GM18868 (cell line): ENCODE measurements at regions not wholly inside any gene's neighbourhood (a gene's known extent, or its start where the extent isn't known, plus 50 kb on each side); places are given as distances from the start of the nearest gene placed in this dataset.
"Not testable (repeated sequence)": the region's sequence is repeated elsewhere in the genome, so short reads cannot be mapped to it uniquely, and the experiment has no call there.

Experiments
- ATAC-seq: cut with Tn5 transposase; IDR thresholded peaks from one replicate; pipeline ENCODE4 v1.9.1; 2021; ENCODE audit warnings: mild to moderate bottlenecking, moderate library complexity; ENCODE audit not compliant: unreplicated experiment

DNA sequence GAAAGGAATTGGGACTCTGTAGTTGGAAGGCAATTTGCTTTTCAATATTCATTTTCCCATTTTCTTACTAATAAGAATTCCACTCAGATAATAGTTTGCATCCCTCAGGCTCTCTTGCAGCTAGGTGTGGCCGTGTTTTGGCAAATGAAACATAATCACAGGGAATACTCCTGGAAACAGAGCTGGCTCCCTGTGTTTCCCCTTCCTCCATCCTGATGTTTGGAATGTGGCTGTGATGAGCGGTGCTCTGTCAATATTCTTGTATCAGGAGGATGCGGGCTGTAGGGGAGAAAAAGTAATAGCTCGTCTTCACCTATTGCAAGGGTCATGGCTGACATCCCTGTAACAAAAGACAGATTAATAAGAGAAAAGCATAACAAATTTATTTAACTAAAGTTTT lies 271.0 kb downstream of the MYCN start:
- ATAC-seq: no peak

DNA sequence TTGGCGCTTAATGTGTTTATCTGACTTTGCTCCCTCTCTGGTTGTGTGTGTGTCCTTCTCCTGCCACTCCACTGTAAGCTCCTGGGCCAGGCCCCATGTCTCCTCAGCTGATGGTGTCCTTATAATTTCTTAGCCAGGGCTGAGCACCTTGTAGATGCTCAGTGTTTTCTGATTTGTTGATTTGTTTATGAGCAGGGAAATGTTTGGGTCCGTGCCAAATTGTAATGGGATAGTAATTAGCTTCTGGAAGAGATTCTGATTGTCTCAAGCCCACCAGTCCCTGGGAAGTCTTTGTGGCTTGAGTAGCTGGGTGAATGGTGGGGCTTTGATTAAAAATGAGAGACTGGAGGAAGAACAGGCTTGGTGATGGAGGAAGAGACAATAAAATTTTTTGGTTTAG lies 270.5 kb downstream of the MYCN start:
- ATAC-seq: no peak

DNA sequence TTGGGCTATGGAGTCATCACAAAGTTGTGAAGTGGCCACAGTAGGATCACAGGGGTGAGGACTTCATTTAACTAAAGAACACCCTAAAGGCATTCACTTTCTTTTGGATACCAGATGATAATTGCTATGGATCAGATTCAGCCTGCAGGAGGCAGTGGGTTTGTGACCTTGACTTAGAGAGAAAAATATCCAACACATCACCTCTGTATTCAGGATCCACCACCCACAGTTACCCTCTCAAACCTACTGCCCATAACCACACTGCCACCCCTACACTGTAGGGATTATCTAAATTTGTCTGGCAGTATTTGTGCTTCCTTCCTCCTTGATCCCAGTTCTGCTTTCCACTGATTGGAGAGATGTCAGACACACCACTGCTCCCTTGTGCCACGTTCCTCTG lies 269.4 kb downstream of the MYCN start:
- ATAC-seq: no peak

DNA sequence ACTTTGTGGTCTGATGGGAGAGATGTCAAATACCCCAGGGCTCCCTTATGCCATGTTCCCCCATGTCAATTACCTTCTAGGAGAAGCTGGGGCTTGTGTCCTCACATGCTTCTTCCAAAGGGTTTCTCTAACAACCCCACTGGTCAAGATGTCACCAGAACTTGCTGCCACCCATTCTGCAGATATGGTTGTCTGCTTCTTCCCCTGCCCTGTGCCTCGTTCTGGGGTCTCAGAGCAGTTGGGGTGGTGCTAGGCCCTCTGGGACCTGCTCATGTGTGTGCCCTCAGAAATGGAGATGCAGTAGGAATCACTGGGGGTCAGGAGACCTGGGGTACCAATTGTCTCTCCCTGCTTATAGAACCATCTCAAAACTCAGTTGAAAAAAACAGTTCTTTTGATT lies 268.6 kb downstream of the MYCN start:
- no peak for ATAC-seq

DNA sequence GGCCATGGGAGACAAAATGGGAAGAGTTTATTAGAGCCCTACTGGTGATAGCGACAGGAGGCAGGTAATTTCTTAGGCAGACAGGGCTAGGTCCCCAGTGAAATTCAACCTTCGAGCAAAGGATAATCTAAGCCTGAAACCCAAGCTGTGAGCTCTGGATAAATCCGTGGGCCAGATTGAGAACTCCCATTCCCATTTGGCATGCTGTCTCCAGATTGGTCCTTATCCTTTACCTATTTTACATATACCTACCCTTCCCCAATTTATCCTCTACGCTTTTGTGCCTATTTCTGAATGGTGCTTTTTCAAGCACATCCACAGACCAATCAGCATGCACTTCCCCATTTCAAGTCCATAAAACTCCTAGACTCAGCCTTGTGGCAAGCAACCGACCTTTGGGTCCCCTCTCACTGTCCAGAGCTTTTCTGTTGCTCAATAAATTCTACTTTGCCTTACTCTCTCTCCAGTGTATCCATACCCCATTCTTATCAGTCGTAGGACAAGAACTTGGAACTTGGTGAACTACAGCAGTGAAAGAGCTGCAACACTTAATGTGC lies 268.0 kb downstream of the MYCN start:
- ATAC-seq: no peak

DNA sequence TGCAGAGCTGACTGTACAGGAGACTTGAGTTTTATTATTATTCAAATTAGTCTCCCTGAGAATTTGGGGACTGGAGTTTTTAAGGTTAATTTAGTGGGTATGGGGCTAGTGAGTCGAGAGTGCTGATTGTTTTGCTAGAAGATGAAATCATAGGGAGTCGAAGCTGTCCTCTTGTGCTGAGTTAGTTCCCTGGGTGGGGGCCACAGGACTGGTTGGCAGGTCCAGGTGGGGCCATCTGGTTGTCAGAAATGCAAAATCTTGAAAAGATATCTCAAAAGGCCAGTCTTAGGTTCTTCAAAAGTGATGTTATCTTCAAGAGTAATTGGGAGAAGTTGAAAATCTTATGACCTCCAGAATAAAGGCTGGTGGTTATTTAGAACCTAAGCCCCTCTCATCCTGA lies 267.3 kb downstream of the MYCN start:
- ATAC-seq: no peak

DNA sequence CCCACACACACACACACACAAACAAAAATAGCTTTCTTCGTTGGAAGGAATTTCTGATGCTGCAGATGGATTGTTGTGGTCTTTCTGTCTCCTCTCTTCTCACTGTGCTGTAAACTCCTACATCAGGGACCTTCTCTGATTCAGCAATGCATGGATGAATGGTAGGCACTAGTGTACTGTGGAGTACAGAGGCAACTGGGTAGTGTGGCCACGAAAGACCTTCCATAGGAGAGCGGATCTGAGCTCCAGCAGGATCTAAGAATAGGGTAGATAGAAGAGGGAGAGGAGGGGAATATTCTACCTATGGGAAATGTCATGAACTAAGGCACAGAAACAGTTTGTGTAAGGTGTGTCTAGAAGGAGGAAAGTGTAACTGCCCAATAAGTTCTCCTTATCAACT lies 266.8 kb downstream of the MYCN start:
- ATAC-seq: no peak

DNA sequence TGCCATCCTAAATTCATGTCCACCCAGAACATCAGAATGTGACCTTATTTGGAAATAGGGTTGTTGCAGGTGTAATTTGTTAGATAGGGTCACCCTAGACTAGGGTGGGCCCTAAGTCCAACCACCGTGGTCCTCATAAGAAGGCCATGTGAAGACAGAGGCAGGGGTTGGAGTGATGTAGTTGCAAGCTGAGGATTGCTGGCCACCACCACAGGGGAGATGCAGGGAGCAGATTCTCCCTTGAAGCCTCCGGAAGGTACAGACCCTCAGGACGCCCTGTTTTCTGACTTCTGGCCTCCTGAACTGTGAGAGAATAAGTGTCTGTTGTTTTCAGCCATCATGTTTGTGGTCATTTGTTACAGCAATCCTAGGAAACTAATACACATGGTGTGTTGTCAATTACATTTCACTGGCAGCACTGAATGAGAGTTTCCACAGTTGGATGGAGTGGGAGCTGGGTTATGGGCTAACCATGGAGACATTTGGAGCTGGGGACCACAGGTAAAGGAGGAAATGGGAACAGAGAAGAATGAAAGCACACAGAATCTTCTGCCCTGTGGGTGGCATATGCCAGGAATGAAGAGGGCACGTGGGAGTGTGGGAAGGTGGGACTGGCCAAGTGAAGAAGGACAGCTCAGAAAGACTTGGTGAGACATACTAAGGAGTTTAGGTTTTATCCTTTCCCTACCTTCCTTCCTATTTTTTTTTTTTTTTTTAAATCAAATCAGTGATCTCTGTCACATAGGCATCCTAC lies 266.0 kb downstream of the MYCN start:
- no peak for ATAC-seq

DNA sequence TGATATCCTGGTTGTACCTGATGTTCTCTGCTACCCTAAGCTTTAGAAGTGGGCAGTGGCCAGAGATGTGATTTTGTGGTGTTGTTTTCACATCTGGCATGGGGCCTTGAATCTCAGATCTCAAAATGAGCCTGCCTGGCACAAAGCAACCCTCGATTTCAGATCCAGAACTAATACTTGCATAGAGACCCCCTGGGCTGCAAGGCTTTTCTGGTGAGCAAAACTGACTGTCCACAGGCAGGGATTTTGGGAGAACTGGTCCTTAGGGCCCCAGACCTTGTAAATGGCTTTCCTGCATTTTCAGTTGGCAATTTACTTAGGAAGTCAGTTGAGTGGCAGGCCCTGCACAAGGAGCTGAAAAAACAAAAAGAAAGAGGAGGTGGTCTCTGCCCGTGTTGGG lies 265.3 kb downstream of the MYCN start:
- no peak for ATAC-seq

DNA sequence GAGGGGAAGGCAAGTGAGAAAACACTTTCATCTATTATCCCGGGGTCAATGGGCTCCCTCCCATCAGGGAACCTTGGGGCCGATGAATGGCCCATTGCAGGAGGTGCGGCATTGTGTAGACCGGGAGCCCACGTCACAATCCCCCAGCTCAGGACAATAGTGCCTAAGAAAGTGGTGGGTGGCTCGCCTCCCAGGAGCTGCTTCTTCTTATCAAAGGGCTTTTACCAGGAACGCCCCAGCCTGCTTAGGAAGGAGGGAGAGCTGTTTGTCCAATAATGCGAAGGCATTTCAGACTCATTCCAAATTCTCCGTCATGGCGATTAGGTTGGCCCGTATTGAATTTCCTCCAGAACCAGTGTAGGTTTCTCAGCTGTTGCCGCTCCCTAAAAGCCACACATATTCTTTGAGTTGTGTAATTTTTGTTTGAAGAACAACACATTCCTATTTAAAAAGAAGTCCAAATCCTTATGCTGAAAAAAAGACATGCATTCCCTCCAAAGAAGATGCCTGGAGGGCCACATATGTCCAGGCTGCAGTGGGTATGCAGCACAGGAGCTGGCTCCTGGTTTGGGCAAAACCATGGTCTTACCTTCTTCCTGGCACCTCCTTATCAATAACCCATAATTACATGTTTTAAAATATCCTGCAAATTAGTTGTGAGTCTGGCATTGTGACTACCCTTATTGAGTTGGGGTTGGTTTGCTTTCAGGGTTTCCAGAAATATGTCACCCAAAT lies 264.7 kb downstream of the MYCN start:
- ATAC-seq: no peak

DNA sequence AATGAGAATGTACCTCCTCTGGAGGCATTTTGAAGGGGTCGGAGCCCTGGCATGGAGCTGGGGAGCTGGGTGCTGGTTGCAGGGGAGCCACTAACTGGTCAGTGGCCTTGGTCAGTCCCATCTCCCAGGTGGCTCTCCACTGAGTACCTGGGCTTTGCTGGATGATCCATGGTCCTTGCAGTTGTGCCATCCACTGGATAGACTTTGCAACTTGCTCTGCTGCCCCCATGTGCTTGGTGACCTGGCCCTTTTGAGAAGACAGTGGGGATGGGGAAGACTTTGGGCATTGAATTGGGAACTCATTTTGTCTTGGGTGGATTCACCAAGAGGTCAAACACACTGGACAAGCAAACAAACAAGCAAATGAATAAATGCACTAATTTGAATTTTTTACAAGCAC lies 263.9 kb downstream of the MYCN start:
- no peak for ATAC-seq

DNA sequence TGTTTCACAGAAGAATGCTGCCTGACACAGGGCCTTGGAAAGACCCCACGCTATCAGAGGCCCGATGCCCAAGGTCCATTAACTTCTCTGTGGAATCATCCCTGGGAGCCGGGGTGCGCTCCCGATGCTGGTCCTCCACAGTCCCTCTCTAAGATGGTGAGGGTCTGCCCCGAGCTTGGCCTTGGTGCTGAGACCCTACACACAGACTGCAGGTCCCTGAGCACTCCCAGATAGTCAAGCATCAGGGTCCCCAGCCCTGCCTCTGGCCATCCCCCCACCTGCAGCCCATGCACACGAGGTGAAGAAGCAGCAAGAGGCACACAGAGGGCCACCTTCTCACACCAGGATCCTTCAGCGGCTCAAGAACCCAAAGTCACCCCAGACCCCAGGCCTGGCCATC lies 263.3 kb downstream of the MYCN start:
- ATAC-seq: no peak

DNA sequence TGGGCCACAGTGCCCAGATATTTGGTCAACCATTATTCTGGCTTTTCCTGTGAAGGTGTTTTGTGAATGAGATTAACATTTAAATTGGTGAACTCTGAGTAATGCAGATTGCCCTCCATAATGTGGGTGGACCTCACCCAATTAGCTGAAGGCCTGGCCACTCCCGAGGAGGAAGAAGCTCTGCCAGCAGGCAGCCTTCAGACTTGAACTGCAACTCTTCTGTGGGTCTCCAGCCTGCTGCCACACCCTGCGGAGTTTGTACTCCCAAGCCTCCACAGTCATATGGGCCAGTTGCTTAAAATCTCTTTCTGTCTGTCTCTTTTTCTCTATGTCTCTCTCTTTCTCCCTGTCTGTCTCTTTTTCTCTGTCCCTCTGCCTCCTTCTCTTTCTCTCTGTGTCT lies 262.7 kb downstream of the MYCN start:
- ATAC-seq: no peak

DNA sequence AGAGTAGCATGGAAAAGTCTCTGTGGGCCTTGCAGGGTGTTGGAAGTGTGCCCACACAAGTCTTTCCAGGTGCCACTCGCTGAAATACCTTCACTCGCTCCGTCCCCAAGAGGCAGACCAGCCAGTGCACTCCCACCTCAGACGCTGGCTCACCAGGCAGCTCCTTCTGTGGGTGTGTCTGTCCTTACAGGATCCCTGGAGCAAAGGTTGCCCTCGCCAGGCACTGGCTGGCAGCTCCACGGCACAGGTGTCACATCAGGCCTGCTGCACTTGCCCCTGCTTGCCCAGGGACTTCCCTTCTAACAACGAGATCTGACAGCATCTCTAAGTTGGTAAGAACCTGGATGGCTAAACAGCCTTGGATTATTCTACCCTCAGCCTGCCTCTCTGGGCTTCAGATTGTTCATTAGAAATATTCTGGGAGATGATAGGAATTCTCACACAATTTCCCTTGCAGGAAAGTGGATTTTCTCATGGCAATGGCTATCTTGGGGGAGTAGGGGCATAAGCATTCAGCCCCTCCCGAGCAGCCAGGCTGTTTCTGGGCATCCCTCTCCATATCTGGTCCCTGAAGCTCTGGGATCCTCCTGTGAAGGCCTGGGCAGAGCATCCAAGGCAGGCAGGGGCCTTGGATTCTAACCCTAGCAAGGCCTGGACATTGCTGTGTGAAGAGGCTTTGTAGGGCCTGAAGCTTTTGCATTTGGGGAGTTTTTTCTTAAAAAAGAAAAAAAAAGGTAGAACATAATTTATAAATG lies 262.1 kb downstream of the MYCN start:
- ATAC-seq: no peak

DNA sequence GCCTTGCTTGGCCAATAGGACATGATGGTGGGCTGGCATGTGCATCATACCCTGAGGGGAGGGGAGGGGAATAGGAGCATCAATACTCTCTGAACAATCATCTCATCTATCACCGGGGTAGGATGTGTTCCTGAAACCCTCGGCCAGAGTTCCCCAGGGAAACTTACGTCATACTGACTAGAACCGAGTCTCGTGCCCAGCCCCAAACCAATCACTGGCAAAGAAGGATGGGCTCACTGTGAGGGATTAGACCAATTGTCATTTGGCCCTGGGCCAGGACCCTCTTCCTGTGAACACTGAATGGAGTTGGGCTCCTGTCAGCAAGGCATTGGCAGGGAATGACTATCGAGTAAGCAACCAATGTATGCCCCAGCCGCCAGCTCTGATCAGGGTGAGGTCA lies 261.5 kb downstream of the MYCN start:
- no peak for ATAC-seq

DNA sequence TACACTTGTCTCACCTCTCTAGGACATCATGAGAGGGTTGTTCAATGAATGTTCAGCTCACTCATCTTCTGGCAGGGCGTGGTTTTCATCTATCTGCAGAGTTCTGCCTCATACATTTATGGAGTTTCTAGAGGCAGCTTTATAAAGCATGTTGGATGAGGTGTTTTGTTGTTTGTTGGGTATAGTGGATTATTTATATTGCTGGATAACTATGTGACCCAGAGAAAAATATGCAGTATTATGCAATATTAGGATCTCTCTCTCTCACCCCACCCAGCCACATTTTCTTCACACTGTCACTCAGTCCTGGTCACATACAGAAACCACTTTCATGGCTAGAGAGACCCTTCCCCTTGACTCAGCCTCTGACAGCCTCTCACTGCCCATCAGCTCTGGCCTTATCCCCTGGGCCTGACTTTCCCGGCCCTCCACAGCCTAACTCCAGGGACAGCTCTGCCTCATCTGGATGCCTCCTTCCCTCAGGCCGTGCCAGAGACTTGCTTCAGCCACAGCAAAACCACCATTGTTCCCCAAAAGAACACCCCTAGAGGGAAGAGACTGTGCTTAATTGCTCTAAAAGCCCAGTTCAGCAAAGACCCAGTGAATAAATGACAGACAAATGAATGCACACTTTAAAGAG lies 260.3 kb downstream of the MYCN start:
- no peak for ATAC-seq

DNA sequence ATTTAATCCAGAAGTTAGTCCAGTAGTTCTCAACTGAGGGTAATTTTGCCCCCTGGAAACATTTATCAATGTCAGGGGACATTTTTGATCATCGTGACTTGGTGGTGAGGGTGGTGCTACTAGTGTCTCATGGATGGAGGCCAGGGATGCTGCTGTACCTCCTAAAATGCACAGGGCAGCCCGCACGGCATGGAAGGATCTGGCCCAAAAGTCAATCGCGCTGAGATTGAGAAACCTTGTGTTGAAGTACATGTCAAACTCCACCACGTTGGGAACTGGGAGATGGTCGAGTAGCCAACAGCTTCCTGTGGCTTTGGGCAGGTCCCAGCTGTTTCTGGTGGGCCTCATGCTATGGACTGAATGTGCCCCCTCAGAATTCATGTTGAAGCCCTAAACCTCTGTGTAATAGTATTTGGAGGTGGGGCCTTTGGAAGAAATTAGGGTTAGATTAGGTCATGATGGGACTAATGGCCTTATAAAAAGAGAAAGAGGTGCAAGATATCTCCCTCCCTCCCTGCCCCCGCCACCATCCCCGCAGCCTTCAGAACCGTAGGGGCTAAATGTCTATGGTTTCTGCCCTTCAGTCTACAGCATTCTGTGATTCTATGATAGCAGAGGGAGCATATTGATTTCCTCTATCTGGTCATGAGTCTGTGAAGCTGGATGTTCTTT lies 259.7 kb downstream of the MYCN start:
- ATAC-seq: no peak

DNA sequence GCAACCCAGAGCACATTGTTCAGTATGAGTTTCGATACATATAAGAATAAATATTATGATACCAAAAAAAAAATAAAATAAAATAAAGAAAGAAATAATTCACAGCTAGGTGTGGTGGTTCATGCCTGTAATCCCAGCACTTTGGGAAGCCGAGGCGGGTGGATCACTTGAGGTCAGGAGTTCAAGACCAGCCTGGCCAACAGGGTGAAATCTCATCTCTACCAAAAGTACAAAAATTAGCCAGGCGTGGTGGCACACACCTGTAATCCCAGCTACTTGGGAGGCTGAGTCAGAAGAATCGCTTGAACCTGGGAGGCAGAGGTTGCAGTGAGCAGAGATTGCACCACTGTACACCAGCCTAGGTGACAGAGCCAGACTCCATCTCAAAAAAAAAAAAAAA lies 258.9 kb downstream of the MYCN start:
- not testable (repeated sequence) for ATAC-seq

DNA sequence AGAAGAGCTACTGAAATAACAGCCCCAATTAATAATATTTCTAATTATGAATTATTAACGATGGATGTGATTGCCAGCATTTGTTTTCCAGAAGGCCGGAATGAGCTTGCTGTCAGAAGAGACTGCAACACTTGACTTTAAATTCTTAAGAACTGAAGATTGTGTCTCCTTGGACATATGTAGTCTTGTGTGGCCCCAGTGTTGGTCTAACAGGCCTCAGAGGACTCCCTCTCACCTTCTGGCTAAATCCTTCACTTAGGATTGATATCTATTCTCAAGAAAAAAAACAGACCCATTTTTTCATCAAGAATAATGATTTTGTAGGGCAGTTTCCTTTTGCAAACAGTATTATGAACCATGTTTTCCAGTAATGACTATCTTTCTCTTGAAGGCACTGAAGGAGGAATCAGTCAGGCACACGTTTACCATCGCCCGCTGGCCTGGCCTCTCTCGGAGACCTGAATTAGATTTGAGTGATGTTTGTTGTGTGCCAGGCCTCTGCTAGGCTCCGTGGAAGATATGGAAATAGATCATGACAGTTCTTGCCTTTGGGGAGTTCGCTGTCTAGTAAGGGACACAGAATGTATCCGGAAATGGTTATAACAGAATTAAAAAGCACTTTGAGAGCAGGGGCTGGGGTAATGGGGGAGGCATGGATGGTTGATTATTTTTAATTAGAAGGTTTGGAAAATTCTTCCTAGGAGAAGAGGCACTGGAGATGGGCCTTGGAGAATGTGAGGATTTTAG lies 258.0 kb downstream of the MYCN start:
- no peak for ATAC-seq
